ENCODE measurements at regions not wholly inside any gene's neighbourhood (a gene's known extent, or its start where the extent isn't known, plus 50 kb on each side); places are given as distances from the start of the nearest gene placed in this dataset.

- no peak for DNase-seq
Observed at GRCh38 chr17:27244011-27244410, 49.9 kb upstream of the WSB1 start.
